ENCODE measurements at regions not wholly inside any gene's neighbourhood (a gene's known extent, or its start where the extent isn't known, plus 50 kb on each side); places are given as distances from the start of the nearest gene placed in this dataset.

DNA sequence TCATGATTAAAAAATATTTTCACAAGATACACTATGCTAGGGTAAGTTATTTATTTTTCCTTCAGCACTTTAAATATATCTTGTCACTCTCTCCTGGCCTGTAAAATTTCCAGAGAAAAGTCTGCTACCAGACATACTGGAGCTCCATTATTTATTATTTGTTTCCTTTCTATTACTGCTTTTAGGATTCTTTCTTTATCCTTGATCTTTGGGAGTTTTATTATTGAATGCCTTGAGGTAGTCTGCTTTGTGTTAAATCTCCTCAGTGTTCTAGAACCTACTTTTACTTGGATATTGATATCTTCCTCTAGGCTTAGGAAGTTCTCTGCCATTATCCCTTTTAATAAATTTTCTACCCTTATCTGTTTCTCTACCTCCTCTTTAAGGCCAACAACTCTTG, 142.0 kb upstream of the TGFBR2 start:
- H4K8ac ChIP-seq (ENCODE audit: low read depth in 2 of 2, low read length in 2 of 2) = no peak overlapping the region
- ATAC-seq (ENCODE audit: low read depth) (no peak), DNase-seq (no peak)
- no peaks in the 10 kb centered on the region for H3K36me3 ChIP-seq (ENCODE audit: control insufficient read depth, insufficient read depth, low read length)
- H3K27ac ChIP-seq (ENCODE audit: insufficient read depth, low read length) = no peak overlapping the region
- BruUV-seq (replicated peaks) = no TSS peak
- TF ChIP-seq CHD1 (IDR thresholded peaks at IDR 0.05; ENCODE audit: low read depth, low read length) = no peak
- no peak for TF ChIP-seq MAZ (IDR thresholded peaks at IDR 0.05; ENCODE audit: borderline replicate concordance, low read depth, low read length)
- TF ChIP-seq RCOR1 (IDR thresholded peaks at IDR 0.05; ENCODE audit: insufficient replicate concordance, low read length) = no peak
- no peak for TF ChIP-seq BHLHE40 (IDR thresholded peaks at IDR 0.05; ENCODE audit: low read depth, low read length)
- TF ChIP-seq RAD21 (IDR thresholded peaks at IDR 0.05; ENCODE audit: low read length) = no peak
- TF ChIP-seq RFX5 (IDR thresholded peaks at IDR 0.05; ENCODE audit: low read depth, low read length) = no peak
- TF ChIP-seq, protein P1, sequence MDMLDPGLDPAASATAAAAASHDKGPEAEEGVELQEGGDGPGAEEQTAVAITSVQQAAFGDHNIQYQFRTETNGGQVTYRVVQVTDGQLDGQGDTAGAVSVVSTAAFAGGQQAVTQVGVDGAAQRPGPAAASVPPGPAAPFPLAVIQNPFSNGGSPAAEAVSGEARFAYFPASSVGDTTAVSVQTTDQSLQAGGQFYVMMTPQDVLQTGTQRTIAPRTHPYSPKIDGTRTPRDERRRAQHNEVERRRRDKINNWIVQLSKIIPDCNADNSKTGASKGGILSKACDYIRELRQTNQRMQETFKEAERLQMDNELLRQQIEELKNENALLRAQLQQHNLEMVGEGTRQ (IDR thresholded peaks at IDR 0.05; ENCODE audit: low read depth, low read length) = no peak
- no peak for TF ChIP-seq SMC3 (IDR thresholded peaks at IDR 0.05; ENCODE audit: low read depth, low read length)
- TF ChIP-seq MAFK (IDR thresholded peaks at IDR 0.05; ENCODE audit: low read depth, low read length) = no peak
- no peak for TF ChIP-seq MXI1 (IDR thresholded peaks at IDR 0.05; ENCODE audit: borderline replicate concordance, low read depth, low read length)
- TF ChIP-seq FOS (IDR thresholded peaks at IDR 0.05; ENCODE audit: low read depth, low read length) = no peak
- TF ChIP-seq, protein P2, sequence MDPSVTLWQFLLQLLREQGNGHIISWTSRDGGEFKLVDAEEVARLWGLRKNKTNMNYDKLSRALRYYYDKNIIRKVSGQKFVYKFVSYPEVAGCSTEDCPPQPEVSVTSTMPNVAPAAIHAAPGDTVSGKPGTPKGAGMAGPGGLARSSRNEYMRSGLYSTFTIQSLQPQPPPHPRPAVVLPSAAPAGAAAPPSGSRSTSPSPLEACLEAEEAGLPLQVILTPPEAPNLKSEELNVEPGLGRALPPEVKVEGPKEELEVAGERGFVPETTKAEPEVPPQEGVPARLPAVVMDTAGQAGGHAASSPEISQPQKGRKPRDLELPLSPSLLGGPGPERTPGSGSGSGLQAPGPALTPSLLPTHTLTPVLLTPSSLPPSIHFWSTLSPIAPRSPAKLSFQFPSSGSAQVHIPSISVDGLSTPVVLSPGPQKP (IDR thresholded peaks at IDR 0.05; ENCODE audit: borderline replicate concordance, low read depth, low read length) = no peak
- peaks cover 3% of the 10 kb centered on the region for H3K4me1 ChIP-seq (ENCODE audit: control insufficient read depth, insufficient read depth, low read length)
- H3K27me3 ChIP-seq (ENCODE audit: control insufficient read depth, insufficient read depth, low read length) = no peaks in the 10 kb centered on the region
- H2BK20ac ChIP-seq (ENCODE audit: low read depth, low read length) = no peak overlapping the region
- no peak overlapping the region for H3K4ac ChIP-seq (ENCODE audit: low read depth, low read length)
- in situ Hi-C loops (cut with MboI; ENCODE audit: low sequenced_read_pairs) = no loop called here
- no peak overlapping the region for H2AK9ac ChIP-seq (replicated peaks; ENCODE audit: low read depth, low read length, poor library complexity)
- no peak overlapping the region for H3K23ac ChIP-seq (ENCODE audit: low read depth, low read length)
- H3K79me1 ChIP-seq (ENCODE audit: low read depth in 1 of 2, low read length in 2 of 2) = no peaks in the 10 kb centered on the region
- no peak overlapping the region for H4K91ac ChIP-seq (ENCODE audit: insufficient read depth, low read depth, low read length)
- H3K56ac ChIP-seq (ENCODE audit: extremely low read depth, insufficient read depth, low read length) = no peak overlapping the region
- intact Hi-C loops (cut with micrococcal nuclease) = no loop called here
- no peaks in the 10 kb centered on the region for H3K9me3 ChIP-seq (ENCODE audit: control insufficient read depth, insufficient read depth, low read length)
- dilution Hi-C loops (cut with HindIII; ENCODE audit: low sequenced_read_pairs, unreplicated experiment) = no loop called here
- no peak overlapping the region for H2AFZ ChIP-seq (replicated peaks; ENCODE audit: low read length, poor library complexity)
- no peak overlapping the region for H3K4me2 ChIP-seq (ENCODE audit: low read depth, low read length)
- H3K14ac ChIP-seq (replicated peaks; ENCODE audit: low read depth, low read length) = no peak overlapping the region
- no peak overlapping the region for H2BK5ac ChIP-seq (ENCODE audit: low read depth, low read length, poor library complexity, severe bottlenecking)
- H3K9ac ChIP-seq (ENCODE audit: low read depth, low read length) = no peak overlapping the region
- CTCF ChIA-PET = no interaction called here
- H2BK15ac ChIP-seq (ENCODE audit: low read depth, low read length) = no peak overlapping the region
- H4K5ac ChIP-seq (ENCODE audit: low read depth, low read length) = no peak overlapping the region
- H3K18ac ChIP-seq (ENCODE audit: low read depth, low read length) = no peak overlapping the region
- H2AK5ac ChIP-seq (ENCODE audit: low read depth, low read length) = no peak overlapping the region
- H3K9me1 ChIP-seq (ENCODE audit: insufficient read depth, low read length) = no peaks in the 10 kb centered on the region
- no peak overlapping the region for H2BK120ac ChIP-seq (ENCODE audit: low read depth, low read length)
- POLR2A ChIA-PET (ENCODE audit: unreplicated experiment) = no interaction called here
- no peak overlapping the region for H3K4me3 ChIP-seq (ENCODE audit: insufficient read depth, low read depth, low read length)
- H4K20me1 ChIP-seq (ENCODE audit: insufficient read depth, low read length) = no peaks in the 10 kb centered on the region

Data from IMR-90 (cell line).